GM20000 (cell line): ENCODE measurements at regions not wholly inside any gene's neighbourhood (a gene's known extent, or its start where the extent isn't known, plus 50 kb on each side); places are given as distances from the start of the nearest gene placed in this dataset.

Experiments
- DNase-seq: peaks from one replicate; pipeline ENCODE4 v3.0.0; 2012; ENCODE audit warnings: low spot score
- CTCF ChIP-seq: IDR thresholded peaks from 2 replicates; pipeline ENCODE4 v1.5.1; 2012; ENCODE audit warnings: mild to moderate bottlenecking, control low read depth; ENCODE audit errors: extremely low read depth, missing control alignments

GRCh38 chr2:217058791-217059755, 199.2 kb upstream of the TNP1 start:
- TF ChIP-seq CTCF, result no peak
- DNase-seq, result no peak

- TF ChIP-seq CTCF, result no peak
- DNase-seq, result no peak
These were observed 197.9 kb upstream of the TNP1 start for GRCh38 chr2:217057773-217058172.

- DNase-seq, result no peak
- TF ChIP-seq CTCF, result no peak
These were observed 195.8 kb upstream of the TNP1 start for GRCh38 chr2:217055624-217056023.

GRCh38 chr2:217054791-217055190, 194.9 kb upstream of the TNP1 start:
- DNase-seq, result no peak
- TF ChIP-seq CTCF, result no peak

- TF ChIP-seq CTCF, result no peak
- no peak for DNase-seq
These were observed 193.2 kb upstream of the TNP1 start for GRCh38 chr2:217052856-217053577.

GRCh38 chr2:217051416-217051815, 191.6 kb upstream of the TNP1 start:
- no peak for TF ChIP-seq CTCF
- DNase-seq, result no peak

GRCh38 chr2:217049956-217050355, 190.1 kb upstream of the TNP1 start:
- DNase-seq, result no peak
- TF ChIP-seq CTCF, result no peak
